Body of pancreas (tissue), 4 donors: ENCODE measurements at regions not wholly inside any gene's neighbourhood (a gene's known extent, or its start where the extent isn't known, plus 50 kb on each side); places are given as distances from the start of the nearest gene placed in this dataset.

ENCODE experiments used
- POLR2A ChIP-seq, 3 donors: fragments of 450-650 bp; IDR thresholded peaks; one replicate each; pipeline ENCODE4 v1.6.1; 2016; ENCODE audit warnings: antibody characterized with exemption in 3 of 3, mild to moderate bottlenecking in 2 of 3
- TF ChIP-seq, protein P1 (sequence below), 7 experiments: fragments of 450-650 bp in 4 of 7; fragments of 200-600 bp in 3 of 7; sonication (generic) in 3 of 7; IDR thresholded peaks; one replicate each; pipeline ENCODE4 v1.5.1; 2016 to 2019; ENCODE audit warnings: antibody characterized with exemption in 7 of 7

DNA sequence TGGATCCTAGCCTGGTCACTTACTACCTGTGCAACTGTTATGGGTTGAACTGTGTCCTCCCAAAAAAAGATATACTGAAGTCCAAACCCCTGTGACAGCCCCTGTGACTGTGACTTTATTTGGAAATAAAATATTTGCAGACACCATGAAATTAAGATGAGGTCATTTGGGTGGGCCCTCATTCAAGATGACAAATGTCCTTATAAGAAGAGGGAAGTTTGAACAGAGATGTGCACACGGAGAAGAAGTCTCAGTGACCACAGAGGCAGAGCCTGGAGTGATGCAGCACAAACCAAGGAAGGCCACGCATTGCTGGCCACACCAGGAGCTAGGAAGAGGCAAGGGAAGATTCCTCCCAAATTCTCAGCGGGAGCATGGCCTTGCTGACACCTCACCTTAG lies 249.7 kb upstream of the RUNX1 start:
- TF ChIP-seq, protein P1, sequence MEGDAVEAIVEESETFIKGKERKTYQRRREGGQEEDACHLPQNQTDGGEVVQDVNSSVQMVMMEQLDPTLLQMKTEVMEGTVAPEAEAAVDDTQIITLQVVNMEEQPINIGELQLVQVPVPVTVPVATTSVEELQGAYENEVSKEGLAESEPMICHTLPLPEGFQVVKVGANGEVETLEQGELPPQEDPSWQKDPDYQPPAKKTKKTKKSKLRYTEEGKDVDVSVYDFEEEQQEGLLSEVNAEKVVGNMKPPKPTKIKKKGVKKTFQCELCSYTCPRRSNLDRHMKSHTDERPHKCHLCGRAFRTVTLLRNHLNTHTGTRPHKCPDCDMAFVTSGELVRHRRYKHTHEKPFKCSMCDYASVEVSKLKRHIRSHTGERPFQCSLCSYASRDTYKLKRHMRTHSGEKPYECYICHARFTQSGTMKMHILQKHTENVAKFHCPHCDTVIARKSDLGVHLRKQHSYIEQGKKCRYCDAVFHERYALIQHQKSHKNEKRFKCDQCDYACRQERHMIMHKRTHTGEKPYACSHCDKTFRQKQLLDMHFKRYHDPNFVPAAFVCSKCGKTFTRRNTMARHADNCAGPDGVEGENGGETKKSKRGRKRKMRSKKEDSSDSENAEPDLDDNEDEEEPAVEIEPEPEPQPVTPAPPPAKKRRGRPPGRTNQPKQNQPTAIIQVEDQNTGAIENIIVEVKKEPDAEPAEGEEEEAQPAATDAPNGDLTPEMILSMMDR (IDR thresholded peaks at IDR 0.05), result no peak
- TF ChIP-seq POLR2A (IDR thresholded peaks at IDR 0.05), result no peak
